Endothelial cell of umbilical vein (primary cell): ENCODE measurements at regions not wholly inside any gene's neighbourhood (a gene's known extent, or its start where the extent isn't known, plus 50 kb on each side); places are given as distances from the start of the nearest gene placed in this dataset.

Source experiments
- BruUV-seq: library from RNA; stranded (reverse); fragments of 400-500 nt; replicated peaks from 2 replicates; lab custom pipeline; 2021; lab: Mats Ljungman, UMichigan
- CTCF ChIA-PET: fragments of 300-600, 350-600 bp; sonication (Branson Sonifier 250); formaldehyde crosslinking; loops from one replicate; lab custom pipeline; 2021; ENCODE audit warnings: antibody characterized with exemption, inconsistent platforms; lab: Charles Lee
- POLR2A ChIA-PET: fragments of 300-600, 350-600 bp; sonication (Branson Sonifier 250); formaldehyde crosslinking; loops from one replicate; lab custom pipeline; 2021; ENCODE audit warnings: antibody characterized with exemption, inconsistent platforms; lab: Charles Lee
- DNase-seq: peaks from one replicate; pipeline ENCODE4 v3.0.0-alpha.2; 2011; ENCODE audit warnings: low read depth, low spot score
- FAIRE-seq: peaks from 2 replicates; lab custom pipeline; 2011; peaks lifted over from hg19 to GRCh38; lab: Jason Lieb, UNC
- H2AFZ ChIP-seq: 2 replicates; pipeline ENCODE4 v1.6.0; 2012; ENCODE audit warnings: low read depth, low read length, control low read depth, inconsistent platforms
- H3K27ac ChIP-seq: 2 replicates; pipeline ENCODE4 v1.5.1; 2011; ENCODE audit warnings: low read depth, mild to moderate bottlenecking, control low read depth, low read length, moderate library complexity; ENCODE audit not compliant: insufficient read depth
- H3K27me3 ChIP-seq, 2 experiments: 2 replicates each; pipeline versions ENCODE4 v1.6.0 to v1.6.1; 2011; ENCODE audit warnings: low read length in 2 of 2, mixed read lengths in 1 of 2; ENCODE audit not compliant: control insufficient read depth in 2 of 2, insufficient read depth in 2 of 2
- H3K36me3 ChIP-seq, 2 experiments: 2 replicates in 1 of 2; 3 replicates in 1 of 2; pipeline ENCODE4 v1.5.1; 2011; ENCODE audit warnings: low read length in 2 of 2, mild to moderate bottlenecking in 1 of 2, moderate library complexity in 1 of 2; ENCODE audit not compliant: control insufficient read depth in 2 of 2, insufficient read depth in 2 of 2; ENCODE audit errors: extremely low read depth in 1 of 2
- H3K4me1 ChIP-seq: 3 replicates; pipeline ENCODE4 v1.5.1; 2011; ENCODE audit warnings: mild to moderate bottlenecking, low read length; ENCODE audit not compliant: control insufficient read depth, insufficient read depth; ENCODE audit errors: extremely low read depth
- H3K4me2 ChIP-seq: 2 replicates; pipeline ENCODE4 v1.6.1; 2011; ENCODE audit warnings: low read length, control low read depth, mixed read lengths; ENCODE audit not compliant: insufficient read depth
- H3K4me3 ChIP-seq, 3 experiments: fragments of 200-600 bp in 1 of 3; sonication (generic), shearing (Covaris generic) in 1 of 3; replicated peaks in 1 of 3; 2 replicates each; pipeline ENCODE4 v1.5.1; 2011 to 2016; ENCODE audit warnings: control low read depth in 3 of 3, low read length in 3 of 3, mild to moderate bottlenecking in 2 of 3, inconsistent platforms in 1 of 3, low read depth in 1 of 3, moderate library complexity in 1 of 3; ENCODE audit not compliant: insufficient read depth in 1 of 3
- H3K79me2 ChIP-seq: 2 replicates; pipeline ENCODE4 v1.6.0; 2012; ENCODE audit warnings: low read length, inconsistent platforms; ENCODE audit not compliant: control insufficient read depth, insufficient read depth
- H3K9ac ChIP-seq: replicated peaks from 2 replicates; pipeline ENCODE3; 2011; ENCODE audit warnings: low read length, control low read depth; ENCODE audit not compliant: insufficient read depth; ENCODE audit errors: extremely low read depth
- H3K9me1 ChIP-seq: replicated peaks from 3 replicates; pipeline ENCODE4 v1.6.0; 2011; ENCODE audit warnings: mild to moderate bottlenecking, low read length; ENCODE audit not compliant: control insufficient read depth, insufficient read depth; ENCODE audit errors: extremely low read depth
- H3K9me3 ChIP-seq: replicated peaks from 2 replicates; pipeline ENCODE4 v1.5.1; 2012; ENCODE audit warnings: low read length, inconsistent platforms; ENCODE audit not compliant: control insufficient read depth, insufficient read depth
- H4K20me1 ChIP-seq: replicated peaks from 2 replicates; pipeline ENCODE3; 2011; ENCODE audit warnings: mild to moderate bottlenecking, low read length; ENCODE audit not compliant: control insufficient read depth, insufficient read depth; ENCODE audit errors: extremely low read depth
- CTCF ChIP-seq, 2 donors: IDR thresholded peaks; 1 replicate in 1 of 2; 2 replicates in 1 of 2; pipeline ENCODE4 v1.5.1; 2011; ENCODE audit warnings: low read length in 2 of 2, mild to moderate bottlenecking in 2 of 2, moderate library complexity in 2 of 2, control low read depth in 1 of 2, inconsistent platforms in 1 of 2, low read depth in 1 of 2; ENCODE audit not compliant: insufficient read depth in 1 of 2; ENCODE audit errors: extremely low read depth in 1 of 2
- EZH2 ChIP-seq: IDR thresholded peaks from 2 replicates; pipeline ENCODE4 v1.6.1; 2012; ENCODE audit warnings: borderline replicate concordance, low read depth, mild to moderate bottlenecking, moderate library complexity, low read length, inconsistent platforms; ENCODE audit not compliant: severe bottlenecking
- FOS ChIP-seq: IDR thresholded peaks from 2 replicates; pipeline ENCODE4 v1.6.1; 2011; ENCODE audit warnings: mild to moderate bottlenecking, low read length, moderate library complexity, borderline replicate concordance; ENCODE audit not compliant: insufficient read depth
- GATA2 ChIP-seq: IDR thresholded peaks from 2 replicates; pipeline ENCODE4 v1.7.0; 2011; ENCODE audit warnings: low read depth, mild to moderate bottlenecking, moderate library complexity, mixed read lengths, low read length; ENCODE audit not compliant: insufficient read length, insufficient read depth
- JUN ChIP-seq: IDR thresholded peaks from 2 replicates; pipeline ENCODE4 v1.6.1; 2011; ENCODE audit warnings: borderline replicate concordance, low read depth; ENCODE audit not compliant: insufficient read length, insufficient read depth
- MAX ChIP-seq: IDR thresholded peaks from 2 replicates; pipeline ENCODE4 v1.6.1; 2011; ENCODE audit not compliant: insufficient read depth, insufficient read length
- MYC ChIP-seq: IDR thresholded peaks from one replicate; pipeline ENCODE4 v1.6.1; 2011; ENCODE audit warnings: mild to moderate bottlenecking, low read depth, low read length
- POLR2A ChIP-seq: IDR thresholded peaks from 2 replicates; pipeline ENCODE4 v1.6.1; 2012; ENCODE audit warnings: low read depth, mild to moderate bottlenecking, control low read depth, low read length
- POLR2AphosphoS5 ChIP-seq: IDR thresholded peaks from 2 replicates; pipeline ENCODE4 v1.6.1; 2012; ENCODE audit warnings: low read depth, mild to moderate bottlenecking, control low read depth, low read length, moderate library complexity; ENCODE audit not compliant: insufficient read depth
- dilution Hi-C: fragments of 300-500 bp; cut with MboI; formaldehyde crosslinking; loops from one replicate; pipeline ENCODE4 v1.15.0; 2019; ENCODE audit warnings: low sequenced_read_pairs; ENCODE audit not compliant: extremely low pct_ligation_motif_present
- intact Hi-C: fragments of 100-400 bp; cut with micrococcal nuclease; formaldehyde crosslinking; loops from one replicate; pipeline ENCODE4 v1.10.0; 2022

DNA sequence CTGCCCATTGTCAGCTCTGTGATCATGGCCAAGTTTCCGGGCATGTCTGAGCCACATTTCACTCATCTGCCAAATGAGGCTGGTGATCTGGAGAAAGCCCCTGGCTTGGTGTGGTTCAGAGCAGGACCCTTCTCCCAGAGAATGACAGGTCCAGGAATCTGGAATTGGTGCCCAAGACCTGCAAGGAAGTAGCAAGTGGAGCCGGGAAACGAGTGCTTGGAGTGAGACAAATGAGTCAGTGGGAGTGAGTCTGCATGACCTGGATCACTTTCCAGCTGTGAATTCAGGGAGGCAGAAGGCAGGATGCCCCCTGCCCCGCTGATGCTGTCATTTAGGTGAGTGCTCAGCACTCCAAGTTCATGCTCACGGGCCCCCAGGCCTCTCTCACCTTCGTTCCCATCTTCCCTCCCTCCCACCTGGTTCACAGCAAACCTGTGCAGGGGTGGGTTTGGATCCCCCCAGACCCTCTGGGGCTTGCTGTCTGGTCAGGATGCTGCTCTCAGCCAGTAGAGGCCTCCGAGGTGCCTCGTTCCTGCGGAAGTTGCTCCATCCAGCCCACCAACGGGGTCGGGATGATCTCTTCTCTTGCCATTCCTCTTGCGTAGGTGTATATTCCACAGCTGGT lies 104.4 kb downstream of the INHBB start:
- ChIA-PET CTCF (no interaction called here), POLR2A (no interaction called here)
- Histone ChIP-seq H3K36me3 (no peaks in the 10 kb centered on the region), H3K9me3 (no peaks in the 10 kb centered on the region), H3K9me1 (no peaks in the 10 kb centered on the region), H4K20me1 (no peaks in the 10 kb centered on the region), H3K4me1 (no peaks in the 10 kb centered on the region), H3K79me2 (no peaks in the 10 kb centered on the region), H2AFZ (no peak overlapping the region), H3K4me2 (no peak overlapping the region), H3K9ac (no peak overlapping the region), H3K27ac (no peak overlapping the region), H3K27me3 (no peaks in the 10 kb centered on the region), H3K4me3 (no peak overlapping the region)
- DNase-seq = no peak
- TF ChIP-seq MAX (no peak), MYC (no peak), GATA2 (no peak), CTCF (IDR thresholded peaks at IDR 0.05; ENCODE audit: extremely low read depth in 1 of 2, insufficient read depth in 1 of 2, low read depth in 1 of 2, low read length in 2 of 2) (no peak), POLR2A (no peak), FOS (no peak), JUN (no peak), EZH2 (no peak), POLR2AphosphoS5 (no peak)
- no peak for FAIRE-seq
- BruUV-seq = no TSS peak
- dilution Hi-C loops (no loop called here), intact Hi-C loops (no loop called here)
